Fibroblast of mammary gland (primary cell): ENCODE measurements at regions not wholly inside any gene's neighbourhood (a gene's known extent, or its start where the extent isn't known, plus 50 kb on each side); places are given as distances from the start of the nearest gene placed in this dataset.

Source experiments
- DNase-seq: peaks from one replicate; pipeline ENCODE4 v3.0.0-alpha.2; 2010; ENCODE audit warnings: low read depth
- H3K4me3 ChIP-seq: 2 replicates; pipeline ENCODE4 v1.5.1; 2011; ENCODE audit warnings: low read depth, mild to moderate bottlenecking, low read length, moderate library complexity; ENCODE audit not compliant: control insufficient read depth
- CTCF ChIP-seq: conservative IDR thresholded peaks from 2 replicates; pipeline ENCODE4 v1.5.1; 2011; ENCODE audit warnings: low read depth, low read length, inconsistent platforms; ENCODE audit not compliant: control insufficient read depth, insufficient read depth

- no peak for DNase-seq
- no peak overlapping the region for H3K4me3 ChIP-seq
- TF ChIP-seq CTCF = no peak
These were observed 181.7 kb upstream of the ASIC2 start for GRCh38 chr17:33474789-33475188.

GRCh38 chr17:33475594-33475993 lies 182.5 kb upstream of the ASIC2 start:
- no peak for DNase-seq
- no peak for TF ChIP-seq CTCF
- no peak overlapping the region for H3K4me3 ChIP-seq

GRCh38 chr17:33481652-33482051 lies 188.6 kb upstream of the ASIC2 start:
- TF ChIP-seq CTCF = no peak
- no peak for DNase-seq

GRCh38 chr17:33482636-33483035 lies 189.5 kb upstream of the ASIC2 start:
- H3K4me3 ChIP-seq = no peak overlapping the region
- TF ChIP-seq CTCF = no peak

More at GRCh38 chr17:33481652-33482051, 188.6 kb upstream of the ASIC2 start:
- H3K4me3 ChIP-seq = no peak overlapping the region

GRCh38 chr17:33484559-33484958 lies 191.5 kb upstream of the ASIC2 start:
- no peak overlapping the region for H3K4me3 ChIP-seq
- no peak for DNase-seq
- no peak for TF ChIP-seq CTCF

More at GRCh38 chr17:33482636-33483035, 189.5 kb upstream of the ASIC2 start:
- no peak for DNase-seq

GRCh38 chr17:33486135-33486885 lies 193.2 kb upstream of the ASIC2 start:
- no peak for TF ChIP-seq CTCF
- DNase-seq = no peak
- no peak overlapping the region for H3K4me3 ChIP-seq

- no peak for DNase-seq
- H3K4me3 ChIP-seq = no peak overlapping the region
- no peak for TF ChIP-seq CTCF
These were observed 194.2 kb upstream of the ASIC2 start for GRCh38 chr17:33487187-33487879.
